Mammary epithelial cell (primary cell): ENCODE measurements at regions not wholly inside any gene's neighbourhood (a gene's known extent, or its start where the extent isn't known, plus 50 kb on each side); places are given as distances from the start of the nearest gene placed in this dataset.

ENCODE experiments used
- CTCF ChIP-seq, 2 donors: IDR thresholded peaks in 1 of 2; conservative IDR thresholded peaks in 1 of 2; 2 replicates each; pipeline ENCODE4 v1.5.1; 2011 to 2012; ENCODE audit warnings: inconsistent platforms in 2 of 2, low read length in 2 of 2, mild to moderate bottlenecking in 2 of 2, control low read depth in 1 of 2, low read depth in 1 of 2; ENCODE audit not compliant: insufficient read depth in 1 of 2; ENCODE audit errors: extremely low read depth in 1 of 2
- EZH2 ChIP-seq: IDR thresholded peaks from 2 replicates; pipeline ENCODE4 v1.6.1; 2012; ENCODE audit warnings: low read length, inconsistent platforms, borderline replicate concordance

GRCh38 chr22:27380855-27381254 lies 420.7 kb downstream of the MN1 start:
- TF ChIP-seq CTCF (conservative IDR thresholded peaks at IDR 0.05 in 1 of 2, IDR thresholded peaks at IDR 0.05 in 1 of 2; ENCODE audit: extremely low read depth in 1 of 2, insufficient read depth in 1 of 2, low read depth in 1 of 2, low read length in 2 of 2) (no peak), EZH2 (no peak)
